Activated CD4-positive, alpha-beta memory T cell treated with anti-CD3 and anti-CD28 coated beads for 36 hours (primary cell): ENCODE measurements at regions not wholly inside any gene's neighbourhood (a gene's known extent, or its start where the extent isn't known, plus 50 kb on each side); places are given as distances from the start of the nearest gene placed in this dataset.

Experiments
- CTCF ChIA-PET: fragments of 350-600 bp; sonication (Branson Sonifier 250); formaldehyde crosslinking; loops from one replicate; lab custom pipeline; 2021; ENCODE audit warnings: antibody characterized with exemption, inconsistent platforms; lab: Charles Lee
- POLR2A ChIA-PET: fragments of 350-600 bp; sonication (Branson Sonifier 250); formaldehyde crosslinking; loops from one replicate; lab custom pipeline; 2021; ENCODE audit warnings: antibody characterized with exemption; lab: Charles Lee
- DNase-seq: peaks from one replicate; pipeline ENCODE4 v3.0.0-alpha.2; 2020
- H3K27ac Mint-ChIP-seq: one replicate; pipeline ENCODE4 v1.8.0; 2021; ENCODE audit warnings: mixed read lengths
- H3K27me3 Mint-ChIP-seq: one replicate; pipeline ENCODE4 v1.8.0; 2021; ENCODE audit warnings: mixed read lengths
- H3K36me3 Mint-ChIP-seq: one replicate; pipeline ENCODE4 v1.8.0; 2021; ENCODE audit warnings: mixed read lengths
- H3K4me1 Mint-ChIP-seq: one replicate; pipeline ENCODE4 v1.8.0; 2021; ENCODE audit warnings: low read depth, mixed read lengths
- H3K4me3 Mint-ChIP-seq: one replicate; pipeline ENCODE4 v1.8.0; 2021; ENCODE audit warnings: mild to moderate bottlenecking, mixed read lengths
- H3K9me3 Mint-ChIP-seq: one replicate; pipeline ENCODE4 v1.8.0; 2021; ENCODE audit warnings: mixed read lengths
- intact Hi-C: fragments of 100-400 bp; cut with micrococcal nuclease; formaldehyde crosslinking; loops from one replicate; pipeline ENCODE4 v1.15.1; 2023

GRCh38 chr6:87808005-87808757, 106.1 kb upstream of the AKIRIN2 start:
- H3K4me3 Mint-ChIP-seq: no peak overlapping the region
- H3K4me1 Mint-ChIP-seq: peaks cover 34% of the 10 kb centered on the region
- DNase-seq: peak; percentile 17
- H3K27ac Mint-ChIP-seq: peak overlapping the region; percentile 89
- no peaks in the 10 kb centered on the region for H3K36me3 Mint-ChIP-seq
- ChIA-PET POLR2A (interaction anchor here (1.0 to 1.6 kb wide), 4 partner anchors 51 to 108 kb away, joined by 3 to 12 read pairs (median 4); no protein-coding TSS in a partner anchor), CTCF (interaction anchor here (1.9 kb wide), 1 partner anchor 23 kb away, joined by 9 read pairs; no protein-coding TSS in a partner anchor)
- intact Hi-C loops: loop anchor here (1.0 to 10.0 kb wide), 8 partner anchors 17 to 333 kb away; partner anchors contain the start of genes RARS2 and SLC35A1
- H3K9me3 Mint-ChIP-seq: no peaks in the 10 kb centered on the region
- H3K27me3 Mint-ChIP-seq: peaks cover 17% of the 10 kb centered on the region

GRCh38 chr6:87807475-87807874, 105.4 kb upstream of the AKIRIN2 start:
- no peak overlapping the region for H3K4me3 Mint-ChIP-seq
- H3K27me3 Mint-ChIP-seq: peaks cover 17% of the 10 kb centered on the region
- H3K36me3 Mint-ChIP-seq: no peaks in the 10 kb centered on the region
- peaks cover 34% of the 10 kb centered on the region for H3K4me1 Mint-ChIP-seq
- intact Hi-C loops: loop anchor here (5.0 to 10.0 kb wide), 2 partner anchors 220 to 333 kb away; partner anchors contain the start of genes RARS2 and SLC35A1
- POLR2A ChIA-PET: no interaction called here
- CTCF ChIA-PET: interaction anchor here (1.0 to 1.9 kb wide), 2 partner anchors 10 to 24 kb away, joined by 3 to 9 read pairs; no protein-coding TSS in a partner anchor
- H3K27ac Mint-ChIP-seq: peak overlapping the region; percentile 89
- DNase-seq: no peak
- no peaks in the 10 kb centered on the region for H3K9me3 Mint-ChIP-seq

GRCh38 chr6:87806635-87807034, 104.6 kb upstream of the AKIRIN2 start:
- intact Hi-C loops: loop anchor here (5.0 to 10.0 kb wide), 2 partner anchors 219 to 332 kb away; partner anchors contain the start of genes RARS2 and SLC35A1
- no peak overlapping the region for H3K4me3 Mint-ChIP-seq
- peaks cover 34% of the 10 kb centered on the region for H3K4me1 Mint-ChIP-seq
- no peaks in the 10 kb centered on the region for H3K9me3 Mint-ChIP-seq
- ChIA-PET POLR2A (no interaction called here), CTCF (interaction anchor here (1.0 to 1.9 kb wide), 2 partner anchors 11 to 25 kb away, joined by 3 to 9 read pairs; no protein-coding TSS in a partner anchor)
- no peak overlapping the region for H3K27ac Mint-ChIP-seq
- no peaks in the 10 kb centered on the region for H3K36me3 Mint-ChIP-seq
- DNase-seq: no peak
- peaks cover 10% of the 10 kb centered on the region for H3K27me3 Mint-ChIP-seq

- Mint-ChIP-seq H3K27ac (no peak overlapping the region), H3K36me3 (no peaks in the 10 kb centered on the region), H3K9me3 (no peaks in the 10 kb centered on the region), H3K4me1 (peaks cover 34% of the 10 kb centered on the region), H3K27me3 (peaks cover 10% of the 10 kb centered on the region), H3K4me3 (no peak overlapping the region)
- no peak for DNase-seq
- intact Hi-C loops: loop anchor here (5.0 to 10.0 kb wide), 2 partner anchors 219 to 331 kb away; partner anchors contain the start of genes RARS2 and SLC35A1
- ChIA-PET POLR2A (no interaction called here), CTCF (interaction anchor here (1.9 kb wide), 1 partner anchor 25 kb away, joined by 9 read pairs; no protein-coding TSS in a partner anchor)
Observed at GRCh38 chr6:87806099-87806498, 104.1 kb upstream of the AKIRIN2 start.

GRCh38 chr6:87803791-87804190, 101.8 kb upstream of the AKIRIN2 start:
- Mint-ChIP-seq H3K27ac (no peak overlapping the region), H3K4me1 (peaks cover 28% of the 10 kb centered on the region), H3K36me3 (no peaks in the 10 kb centered on the region), H3K9me3 (no peaks in the 10 kb centered on the region), H3K27me3 (peaks cover 12% of the 10 kb centered on the region), H3K4me3 (no peak overlapping the region)
- intact Hi-C loops: loop anchor here (10.0 kb wide), 1 partner anchor 329 kb away; the partner anchor contains the start of gene SLC35A1
- no peak for DNase-seq
- ChIA-PET CTCF (no interaction called here), POLR2A (no interaction called here)

GRCh38 chr6:87799651-87800050, 97.6 kb upstream of the AKIRIN2 start:
- ChIA-PET POLR2A (no interaction called here), CTCF (no interaction called here)
- intact Hi-C loops: loop anchor here (10.0 kb wide), 1 partner anchor 325 kb away; the partner anchor contains the start of gene SLC35A1
- peaks cover 2% of the 10 kb centered on the region for H3K27me3 Mint-ChIP-seq
- no peak for DNase-seq
- H3K9me3 Mint-ChIP-seq: no peaks in the 10 kb centered on the region
- no peak overlapping the region for H3K27ac Mint-ChIP-seq
- H3K36me3 Mint-ChIP-seq: no peaks in the 10 kb centered on the region
- no peak overlapping the region for H3K4me3 Mint-ChIP-seq
- H3K4me1 Mint-ChIP-seq: peaks cover 3% of the 10 kb centered on the region

- Mint-ChIP-seq H3K4me1 (peaks cover 3% of the 10 kb centered on the region), H3K4me3 (no peak overlapping the region), H3K36me3 (no peaks in the 10 kb centered on the region), H3K9me3 (no peaks in the 10 kb centered on the region), H3K27ac (no peak overlapping the region), H3K27me3 (peaks cover 2% of the 10 kb centered on the region)
- intact Hi-C loops: no loop called here
- POLR2A ChIA-PET: no interaction called here
- CTCF ChIA-PET: interaction anchor here (1.0 kb wide), 1 partner anchor 53 kb away, joined by 4 read pairs; no protein-coding TSS in a partner anchor
- DNase-seq: no peak
Observed at GRCh38 chr6:87798393-87799278, 96.6 kb upstream of the AKIRIN2 start.

- H3K4me1 Mint-ChIP-seq: peaks cover 3% of the 10 kb centered on the region
- POLR2A ChIA-PET: no interaction called here
- DNase-seq: no peak
- no peaks in the 10 kb centered on the region for H3K36me3 Mint-ChIP-seq
- H3K9me3 Mint-ChIP-seq: no peaks in the 10 kb centered on the region
- H3K4me3 Mint-ChIP-seq: no peak overlapping the region
- intact Hi-C loops: no loop called here
- H3K27ac Mint-ChIP-seq: no peak overlapping the region
- CTCF ChIA-PET: no interaction called here
- peaks cover 2% of the 10 kb centered on the region for H3K27me3 Mint-ChIP-seq
Observed at GRCh38 chr6:87794922-87795885, 93.2 kb upstream of the AKIRIN2 start.

GRCh38 chr6:87793315-87793714, 91.3 kb upstream of the AKIRIN2 start:
- no peaks in the 10 kb centered on the region for H3K27me3 Mint-ChIP-seq
- no peak for DNase-seq
- ChIA-PET POLR2A (no interaction called here), CTCF (no interaction called here)
- H3K36me3 Mint-ChIP-seq: no peaks in the 10 kb centered on the region
- H3K4me1 Mint-ChIP-seq: no peaks in the 10 kb centered on the region
- H3K9me3 Mint-ChIP-seq: no peaks in the 10 kb centered on the region
- no peak overlapping the region for H3K4me3 Mint-ChIP-seq
- H3K27ac Mint-ChIP-seq: no peak overlapping the region
- intact Hi-C loops: no loop called here

- CTCF ChIA-PET: no interaction called here
- intact Hi-C loops: no loop called here
- no peak overlapping the region for H3K4me3 Mint-ChIP-seq
- DNase-seq: no peak
- no peaks in the 10 kb centered on the region for H3K4me1 Mint-ChIP-seq
- POLR2A ChIA-PET: no interaction called here
- H3K9me3 Mint-ChIP-seq: no peaks in the 10 kb centered on the region
- no peak overlapping the region for H3K27ac Mint-ChIP-seq
- H3K36me3 Mint-ChIP-seq: no peaks in the 10 kb centered on the region
- no peaks in the 10 kb centered on the region for H3K27me3 Mint-ChIP-seq
Observed at GRCh38 chr6:87791982-87792381, 89.9 kb upstream of the AKIRIN2 start.

- H3K9me3 Mint-ChIP-seq: no peaks in the 10 kb centered on the region
- no peaks in the 10 kb centered on the region for H3K36me3 Mint-ChIP-seq
- DNase-seq: no peak
- no peak overlapping the region for H3K4me3 Mint-ChIP-seq
- H3K4me1 Mint-ChIP-seq: no peaks in the 10 kb centered on the region
- no peak overlapping the region for H3K27ac Mint-ChIP-seq
- ChIA-PET POLR2A (no interaction called here), CTCF (no interaction called here)
- intact Hi-C loops: no loop called here
- H3K27me3 Mint-ChIP-seq: no peaks in the 10 kb centered on the region
Observed at GRCh38 chr6:87791485-87791884, 89.5 kb upstream of the AKIRIN2 start.
